ENCODE measurements at regions not wholly inside any gene's neighbourhood (a gene's known extent, or its start where the extent isn't known, plus 50 kb on each side); places are given as distances from the start of the nearest gene placed in this dataset.
"Not testable (repeated sequence)": the region's sequence is repeated elsewhere in the genome, so short reads cannot be mapped to it uniquely, and the experiment has no call there.

GRCh38 chr4:67412153-67412712 lies 133.1 kb downstream of the CENPC start:
- DNase-seq (ENCODE audit: extremely low spot score, insufficient read length, low read depth); FAIRE-seq: not testable (repeated sequence)

- DNase-seq (ENCODE audit: extremely low spot score, insufficient read length, low read depth) (no peak), FAIRE-seq (no peak)
These were observed 142.0 kb downstream of the CENPC start for GRCh38 chr4:67403342-67403741.

- no peak for DNase-seq (ENCODE audit: extremely low spot score, insufficient read length, low read depth)
- no peak for FAIRE-seq
These were observed 143.4 kb downstream of the CENPC start for GRCh38 chr4:67401902-67402301.

- FAIRE-seq: no peak
- no peak for DNase-seq (ENCODE audit: extremely low spot score, insufficient read length, low read depth)
These were observed 147.4 kb downstream of the CENPC start for GRCh38 chr4:67397931-67398330.

GRCh38 chr4:67397031-67397430 lies 148.3 kb downstream of the CENPC start:
- FAIRE-seq (no peak), DNase-seq (ENCODE audit: extremely low spot score, insufficient read length, low read depth) (no peak)

GRCh38 chr4:67396008-67396407 lies 149.3 kb downstream of the CENPC start:
- DNase-seq (ENCODE audit: extremely low spot score, insufficient read length, low read depth) (no peak), FAIRE-seq (no peak)

- FAIRE-seq: no peak
- DNase-seq (ENCODE audit: extremely low spot score, insufficient read length, low read depth): no peak
These were observed 150.4 kb downstream of the CENPC start for GRCh38 chr4:67394879-67395278.

GRCh38 chr4:67393699-67394281 lies 151.5 kb downstream of the CENPC start:
- peak; percentile 72 for FAIRE-seq
- DNase-seq (ENCODE audit: extremely low spot score, insufficient read length, low read depth): no peak

GRCh38 chr4:67393007-67393406 lies 152.3 kb downstream of the CENPC start:
- FAIRE-seq (no peak), DNase-seq (ENCODE audit: extremely low spot score, insufficient read length, low read depth) (no peak)

- not testable (repeated sequence) for DNase-seq (ENCODE audit: extremely low spot score, insufficient read length, low read depth); FAIRE-seq
These were observed 163.9 kb downstream of the CENPC start for GRCh38 chr4:67381406-67381804.

GRCh38 chr4:67380702-67381405 lies 164.4 kb downstream of the CENPC start:
- not testable (repeated sequence) for FAIRE-seq; DNase-seq (ENCODE audit: extremely low spot score, insufficient read length, low read depth)

GRCh38 chr4:67380154-67380553 lies 165.1 kb downstream of the CENPC start:
- DNase-seq (ENCODE audit: extremely low spot score, insufficient read length, low read depth) (no peak), FAIRE-seq (no peak)

- no peak for FAIRE-seq
- no peak for DNase-seq (ENCODE audit: extremely low spot score, insufficient read length, low read depth)
These were observed 170.0 kb downstream of the CENPC start for GRCh38 chr4:67375291-67375690.

- DNase-seq (ENCODE audit: extremely low spot score, insufficient read length, low read depth): no peak
- no peak for FAIRE-seq
These were observed 173.7 kb downstream of the CENPC start for GRCh38 chr4:67371615-67372014.

- no peak for DNase-seq (ENCODE audit: extremely low spot score, insufficient read length, low read depth)
- FAIRE-seq: no peak
These were observed 178.9 kb downstream of the CENPC start for GRCh38 chr4:67366311-67366861.

- FAIRE-seq (no peak), DNase-seq (ENCODE audit: extremely low spot score, insufficient read length, low read depth) (no peak)
These were observed 179.6 kb downstream of the CENPC start for GRCh38 chr4:67365661-67366245.

- DNase-seq (ENCODE audit: extremely low spot score, insufficient read length, low read depth) (no peak), FAIRE-seq (no peak)
These were observed 189.5 kb downstream of the CENPC start for GRCh38 chr4:67355806-67356205.

- DNase-seq (ENCODE audit: extremely low spot score, insufficient read length, low read depth) (no peak), FAIRE-seq (no peak)
These were observed 198.6 kb downstream of the CENPC start for GRCh38 chr4:67346654-67347053.

- DNase-seq (ENCODE audit: extremely low spot score, insufficient read length, low read depth) (no peak), FAIRE-seq (no peak)
These were observed 200.5 kb downstream of the CENPC start for GRCh38 chr4:67344594-67345380.

GRCh38 chr4:67343199-67343598 lies 202.1 kb downstream of the CENPC start:
- DNase-seq (ENCODE audit: extremely low spot score, insufficient read length, low read depth) (no peak), FAIRE-seq (no peak)

Measured in GM18507 (cell line).